IMR-90 (cell line): ENCODE measurements at regions not wholly inside any gene's neighbourhood (a gene's known extent, or its start where the extent isn't known, plus 50 kb on each side); places are given as distances from the start of the nearest gene placed in this dataset.

Experiments
- CEBPB ChIP-seq: IDR thresholded peaks from 2 replicates; pipeline ENCODE4 v1.6.1; 2012; ENCODE audit warnings: low read depth, low read length, improper control_type of control experiment
- MXI1 ChIP-seq: IDR thresholded peaks from 2 replicates; pipeline ENCODE4 v1.6.1; 2012; ENCODE audit warnings: low read depth, mild to moderate bottlenecking, low read length, moderate library complexity, borderline replicate concordance
- POLR2A ChIP-seq: IDR thresholded peaks from 2 replicates; pipeline ENCODE4 v1.6.1; 2012; ENCODE audit warnings: mild to moderate bottlenecking, low read depth, low read length
- TF ChIP-seq, protein P1 (sequence below): conservative IDR thresholded peaks from 2 replicates; pipeline ENCODE4 v1.5.1; 2012; ENCODE audit warnings: mild to moderate bottlenecking, low read depth, low read length, improper control_type of control experiment

DNA sequence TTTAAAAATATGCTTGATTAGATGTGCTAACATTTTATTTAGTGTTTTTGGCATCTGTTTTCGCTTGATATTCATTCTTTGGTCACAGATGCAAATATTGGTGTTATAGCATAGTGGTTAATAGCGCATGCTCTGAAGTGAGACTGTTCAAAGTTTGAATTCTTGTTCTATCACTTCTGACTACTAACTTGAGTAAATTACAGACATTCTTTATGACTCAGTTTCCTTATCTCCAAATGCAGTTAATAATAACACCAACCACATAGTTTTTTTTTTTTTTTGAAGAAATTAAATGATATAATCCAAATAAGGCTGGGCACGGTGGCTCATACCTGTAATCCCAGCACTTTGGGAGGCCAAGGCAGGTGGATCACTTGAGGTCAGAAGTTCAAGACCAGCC lies 81.0 kb downstream of the TMX1 start:
- TF ChIP-seq POLR2A (no peak), MXI1 (no peak), CEBPB (no peak)
- TF ChIP-seq, protein P1, sequence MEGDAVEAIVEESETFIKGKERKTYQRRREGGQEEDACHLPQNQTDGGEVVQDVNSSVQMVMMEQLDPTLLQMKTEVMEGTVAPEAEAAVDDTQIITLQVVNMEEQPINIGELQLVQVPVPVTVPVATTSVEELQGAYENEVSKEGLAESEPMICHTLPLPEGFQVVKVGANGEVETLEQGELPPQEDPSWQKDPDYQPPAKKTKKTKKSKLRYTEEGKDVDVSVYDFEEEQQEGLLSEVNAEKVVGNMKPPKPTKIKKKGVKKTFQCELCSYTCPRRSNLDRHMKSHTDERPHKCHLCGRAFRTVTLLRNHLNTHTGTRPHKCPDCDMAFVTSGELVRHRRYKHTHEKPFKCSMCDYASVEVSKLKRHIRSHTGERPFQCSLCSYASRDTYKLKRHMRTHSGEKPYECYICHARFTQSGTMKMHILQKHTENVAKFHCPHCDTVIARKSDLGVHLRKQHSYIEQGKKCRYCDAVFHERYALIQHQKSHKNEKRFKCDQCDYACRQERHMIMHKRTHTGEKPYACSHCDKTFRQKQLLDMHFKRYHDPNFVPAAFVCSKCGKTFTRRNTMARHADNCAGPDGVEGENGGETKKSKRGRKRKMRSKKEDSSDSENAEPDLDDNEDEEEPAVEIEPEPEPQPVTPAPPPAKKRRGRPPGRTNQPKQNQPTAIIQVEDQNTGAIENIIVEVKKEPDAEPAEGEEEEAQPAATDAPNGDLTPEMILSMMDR = no peak
